ENCODE measurements at regions not wholly inside any gene's neighbourhood (a gene's known extent, or its start where the extent isn't known, plus 50 kb on each side); places are given as distances from the start of the nearest gene placed in this dataset.

DNA sequence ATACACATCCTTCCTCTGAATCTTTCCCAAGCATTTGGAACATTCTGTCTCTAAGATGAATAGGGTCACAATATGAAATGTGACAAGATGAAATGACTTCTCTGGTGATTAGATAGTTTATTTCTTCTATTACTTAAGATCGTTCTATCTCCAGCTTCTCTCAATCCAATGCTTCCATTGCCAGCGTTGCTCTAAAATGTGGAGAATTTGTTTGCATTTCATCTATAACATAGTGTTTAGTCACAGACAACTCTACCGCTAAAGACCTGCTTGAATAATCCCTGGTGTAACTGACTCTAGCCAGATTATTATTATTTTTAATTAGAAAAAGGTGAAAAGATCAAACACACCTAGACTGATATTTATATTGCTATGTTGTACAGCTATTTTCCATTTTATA lies 184.7 kb upstream of the PRICKLE1 start:
- H3K9me3 Mint-ChIP-seq, result peaks cover 13% of the 10 kb centered on the region
- DNase-seq (ENCODE audit: low spot score), result no peak
- TF ChIP-seq CTCF (IDR thresholded peaks at IDR 0.05), result no peak
- no peak for TF ChIP-seq EZH2phosphoT487 (IDR thresholded peaks at IDR 0.05)
- TF ChIP-seq EZH2 (IDR thresholded peaks at IDR 0.05), result no peak
- H3K4me2 ChIP-seq, result no peak overlapping the region
- H3K27ac Mint-ChIP-seq, result no peak overlapping the region
- H3K79me2 ChIP-seq (ENCODE audit: low read depth), result no peaks in the 10 kb centered on the region
- no peak overlapping the region for H3K4me3 ChIP-seq
- no peak overlapping the region for H3K4me3 Mint-ChIP-seq
- H3K27ac ChIP-seq, result no peak overlapping the region
- H4K20me1 ChIP-seq (ENCODE audit: low read depth), result no peaks in the 10 kb centered on the region
- no peak overlapping the region for H3K9ac ChIP-seq
- H3K4me1 Mint-ChIP-seq, result no peaks in the 10 kb centered on the region
- no peaks in the 10 kb centered on the region for H3K4me1 ChIP-seq
- H3K9me3 ChIP-seq (ENCODE audit: low read depth), result no peaks in the 10 kb centered on the region
- no peak overlapping the region for H2AFZ ChIP-seq (replicated peaks)
- no peaks in the 10 kb centered on the region for H3K36me3 Mint-ChIP-seq
- peaks cover 3% of the 10 kb centered on the region for H3K27me3 Mint-ChIP-seq (ENCODE audit: insufficient read depth, low read depth)
- no peaks in the 10 kb centered on the region for H3K36me3 ChIP-seq
- H3F3A ChIP-seq (ENCODE audit: low read depth), result no peaks in the 10 kb centered on the region
- H3K27me3 ChIP-seq, result no peaks in the 10 kb centered on the region

DNA sequence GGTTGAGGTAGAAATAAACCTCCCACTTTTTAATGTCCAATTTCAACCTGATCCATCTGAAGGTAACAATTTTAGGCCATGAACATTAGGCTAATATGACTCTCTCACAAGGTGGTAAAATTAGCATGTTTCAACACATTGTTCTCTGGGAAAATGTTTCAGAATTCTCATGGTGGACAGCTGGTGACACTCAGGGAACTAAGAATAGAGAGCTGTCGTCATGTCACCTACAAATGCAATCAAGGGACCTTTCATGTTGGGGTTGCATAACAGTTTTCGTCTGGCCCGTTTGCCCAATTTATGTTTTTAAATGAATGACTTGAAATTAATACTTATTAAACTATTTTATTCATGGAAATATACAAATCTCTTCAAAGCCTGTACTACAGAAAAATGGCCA lies 180.7 kb upstream of the PRICKLE1 start:
- Histone ChIP-seq H4K20me1 (ENCODE audit: low read depth) (no peaks in the 10 kb centered on the region), H3K27me3 (no peaks in the 10 kb centered on the region), H3K36me3 (no peaks in the 10 kb centered on the region)

DNA sequence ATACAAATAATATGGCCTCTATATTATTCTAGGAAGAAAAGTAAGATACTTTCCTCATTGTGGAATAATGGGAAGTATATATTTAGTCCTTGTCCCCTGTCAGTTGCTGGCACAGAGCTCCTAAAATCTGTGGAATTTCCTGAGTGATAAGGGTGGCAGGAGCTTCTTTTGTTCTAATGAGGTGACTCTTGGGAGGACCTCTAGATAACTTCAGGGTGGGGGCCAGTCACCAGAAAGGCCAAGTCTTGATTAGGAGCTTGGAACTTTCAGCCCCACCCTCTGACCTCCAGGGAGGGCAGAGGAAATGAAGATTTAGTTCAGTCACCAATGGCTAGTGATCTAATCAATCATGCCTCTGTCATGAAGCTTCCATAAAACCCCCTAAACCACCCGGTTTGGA lies 179.9 kb upstream of the PRICKLE1 start:
- TF ChIP-seq EZH2phosphoT487 (IDR thresholded peaks at IDR 0.05) (no peak), EZH2 (IDR thresholded peaks at IDR 0.05) (no peak), CTCF (IDR thresholded peaks at IDR 0.05) (no peak)
- Mint-ChIP-seq H3K27me3 (ENCODE audit: insufficient read depth, low read depth) (peaks cover 3% of the 10 kb centered on the region), H3K4me3 (no peak overlapping the region), H3K4me1 (no peaks in the 10 kb centered on the region), H3K27ac (no peak overlapping the region), H3K36me3 (no peaks in the 10 kb centered on the region), H3K9me3 (peaks cover 13% of the 10 kb centered on the region)
- Histone ChIP-seq H3K27ac (no peak overlapping the region), H3K4me2 (no peak overlapping the region), H3K4me3 (no peak overlapping the region), H3K9ac (no peak overlapping the region), H2AFZ (replicated peaks) (no peak overlapping the region), H3K36me3 (no peaks in the 10 kb centered on the region), H3K79me2 (ENCODE audit: low read depth) (no peaks in the 10 kb centered on the region), H3K9me3 (ENCODE audit: low read depth) (no peaks in the 10 kb centered on the region), H3K4me1 (no peaks in the 10 kb centered on the region), H3K27me3 (no peaks in the 10 kb centered on the region), H4K20me1 (ENCODE audit: low read depth) (no peaks in the 10 kb centered on the region), H3F3A (ENCODE audit: low read depth) (no peaks in the 10 kb centered on the region)
- no peak for DNase-seq (ENCODE audit: low spot score)

More for the DNA sequence above, 180.7 kb upstream of the PRICKLE1 start:
- H3K4me2 ChIP-seq, result no peak overlapping the region
- Mint-ChIP-seq H3K27me3 (ENCODE audit: insufficient read depth, low read depth) (peaks cover 3% of the 10 kb centered on the region), H3K36me3 (no peaks in the 10 kb centered on the region), H3K9me3 (peaks cover 13% of the 10 kb centered on the region), H3K4me3 (no peak overlapping the region), H3K4me1 (no peaks in the 10 kb centered on the region), H3K27ac (no peak overlapping the region)
- H3K79me2 ChIP-seq (ENCODE audit: low read depth), result no peaks in the 10 kb centered on the region
- TF ChIP-seq EZH2phosphoT487 (IDR thresholded peaks at IDR 0.05), result no peak
- TF ChIP-seq CTCF (IDR thresholded peaks at IDR 0.05), result no peak
- no peak for TF ChIP-seq EZH2 (IDR thresholded peaks at IDR 0.05)
- no peak for DNase-seq (ENCODE audit: low spot score)
- H3K9me3 ChIP-seq (ENCODE audit: low read depth), result no peaks in the 10 kb centered on the region
- no peak overlapping the region for H2AFZ ChIP-seq (replicated peaks)
- no peak overlapping the region for H3K4me3 ChIP-seq
- no peaks in the 10 kb centered on the region for H3K4me1 ChIP-seq
- no peak overlapping the region for H3K9ac ChIP-seq
- H3F3A ChIP-seq (ENCODE audit: low read depth), result no peaks in the 10 kb centered on the region
- H3K27ac ChIP-seq, result no peak overlapping the region
